Liver (tissue), 8 donors: ENCODE measurements at regions not wholly inside any gene's neighbourhood (a gene's known extent, or its start where the extent isn't known, plus 50 kb on each side); places are given as distances from the start of the nearest gene placed in this dataset.
A peak's percentile ranks its signal among the peaks of the same experiment; 100 is the strongest.

Experiments used
- DNase-seq: peaks from one replicate; pipeline ENCODE4 v3.0.0-alpha.2; 2017; ENCODE audit warnings: low spot score
- H3K27ac ChIP-seq, 2 donors: one replicate each; pipeline ENCODE4 v1.7.0; 2013; ENCODE audit warnings: inconsistent platforms in 2 of 2, low read length in 2 of 2, control low read depth in 1 of 2, low read depth in 1 of 2, mild to moderate bottlenecking in 1 of 2
- H3K27me3 ChIP-seq, 4 donors: one replicate each; pipeline versions ENCODE4 v1.6.1 to v1.7.0; 2013; ENCODE audit warnings: low read length in 3 of 4, inconsistent platforms in 1 of 4, mild to moderate bottlenecking in 1 of 4, moderate library complexity in 1 of 4; ENCODE audit not compliant: control insufficient read depth in 4 of 4, insufficient read depth in 4 of 4
- H3K36me3 ChIP-seq, 4 donors: one replicate each; pipeline versions ENCODE4 v1.6.1 to v1.7.0; 2013; ENCODE audit warnings: low read length in 3 of 4, mild to moderate bottlenecking in 3 of 4, low read depth in 1 of 4, moderate library complexity in 1 of 4; ENCODE audit not compliant: control insufficient read depth in 4 of 4, insufficient read depth in 3 of 4
- H3K4me1 ChIP-seq, 4 donors: one replicate each; pipeline versions ENCODE4 v1.6.1 to v1.7.0; 2013; ENCODE audit warnings: low read length in 3 of 4, mild to moderate bottlenecking in 3 of 4, moderate library complexity in 1 of 4; ENCODE audit not compliant: control insufficient read depth in 4 of 4, insufficient read depth in 4 of 4
- H3K4me3 ChIP-seq, 3 donors: one replicate each; pipeline versions ENCODE4 v1.6.1 to v1.7.0; 2013; ENCODE audit warnings: low read length in 3 of 3, control low read depth in 1 of 3, low read depth in 1 of 3, mild to moderate bottlenecking in 1 of 3
- H3K9ac ChIP-seq, 2 donors: one replicate each; pipeline ENCODE4 v1.7.0; 2013; ENCODE audit warnings: low read length in 2 of 2, mild to moderate bottlenecking in 2 of 2, moderate library complexity in 2 of 2, control low read depth in 1 of 2, low read depth in 1 of 2
- H3K9me3 ChIP-seq, 4 donors: one replicate each; pipeline versions ENCODE4 v1.6.1 to v1.7.0; 2013; ENCODE audit warnings: low read length in 3 of 4; ENCODE audit not compliant: control insufficient read depth in 4 of 4
- ATF3 ChIP-seq: IDR thresholded peaks from 2 replicates; pipeline ENCODE4 v1.6.1; 2016; ENCODE audit warnings: antibody characterized with exemption
- EGR1 ChIP-seq, 2 donors: IDR thresholded peaks; 2 replicates each; pipeline ENCODE4 v1.6.1; 2016 to 2018; ENCODE audit warnings: antibody characterized with exemption in 2 of 2, low read depth in 2 of 2
- FOXA1 ChIP-seq: IDR thresholded peaks from 2 replicates; pipeline ENCODE4 v1.6.1; 2016; ENCODE audit warnings: antibody characterized with exemption
- FOXA2 ChIP-seq: IDR thresholded peaks from 2 replicates; pipeline ENCODE4 v1.6.1; 2016; ENCODE audit warnings: antibody characterized with exemption
- GABPA ChIP-seq, 2 donors: IDR thresholded peaks in 1 of 2; conservative IDR thresholded peaks in 1 of 2; 2 replicates each; pipeline ENCODE4 v1.6.1; 2016; ENCODE audit warnings: antibody characterized with exemption in 2 of 2, mild to moderate bottlenecking in 1 of 2, moderate library complexity in 1 of 2
- HNF4A ChIP-seq, 2 donors: conservative IDR thresholded peaks; 2 replicates each; pipeline ENCODE4 v1.6.1; 2016; ENCODE audit warnings: antibody characterized with exemption in 2 of 2, mild to moderate bottlenecking in 2 of 2
- JUND ChIP-seq, 2 donors: IDR thresholded peaks; 2 replicates each; pipeline ENCODE4 v1.6.1; 2016; ENCODE audit warnings: antibody characterized with exemption in 2 of 2
- RXRA ChIP-seq, 2 donors: IDR thresholded peaks; 2 replicates each; pipeline ENCODE4 v1.6.1; 2017 to 2018; ENCODE audit warnings: antibody characterized with exemption in 2 of 2, mild to moderate bottlenecking in 1 of 2
- SP1 ChIP-seq: IDR thresholded peaks from 2 replicates; pipeline ENCODE4 v1.6.1; 2018; ENCODE audit warnings: antibody characterized with exemption, mild to moderate bottlenecking
- YY1 ChIP-seq: IDR thresholded peaks from 2 replicates; pipeline ENCODE4 v1.6.1; 2016; ENCODE audit warnings: antibody characterized with exemption, mild to moderate bottlenecking
- ZBTB33 ChIP-seq: IDR thresholded peaks from 2 replicates; pipeline ENCODE4 v1.6.1; 2016; ENCODE audit warnings: antibody characterized with exemption
- WGBS: extraction: QIAGEN DNeasy Blood & Tissue Kit; methylation state at CpG from one replicate; pipeline ENCODE4 v1.1.7; 2013; 5-methylcytosine and 5-hydroxymethylcytosine counted together
- TF ChIP-seq, protein P1 (sequence below): IDR thresholded peaks from 2 replicates; pipeline ENCODE4 v1.6.1; 2016; ENCODE audit warnings: antibody characterized with exemption, mild to moderate bottlenecking
- TF ChIP-seq, protein P2 (sequence below): fragments of 150-350 bp; IDR thresholded peaks from 2 replicates; pipeline ENCODE4 v1.5.1; 2017; ENCODE audit warnings: improper control_type of control experiment, low read depth, low read length; ENCODE audit not compliant: missing input control
- donor health status: healthy.
- donor health status: healthy.
- donor health status: healthy.
- donor health status: healthy.
- donor health status: healthy.

DNA sequence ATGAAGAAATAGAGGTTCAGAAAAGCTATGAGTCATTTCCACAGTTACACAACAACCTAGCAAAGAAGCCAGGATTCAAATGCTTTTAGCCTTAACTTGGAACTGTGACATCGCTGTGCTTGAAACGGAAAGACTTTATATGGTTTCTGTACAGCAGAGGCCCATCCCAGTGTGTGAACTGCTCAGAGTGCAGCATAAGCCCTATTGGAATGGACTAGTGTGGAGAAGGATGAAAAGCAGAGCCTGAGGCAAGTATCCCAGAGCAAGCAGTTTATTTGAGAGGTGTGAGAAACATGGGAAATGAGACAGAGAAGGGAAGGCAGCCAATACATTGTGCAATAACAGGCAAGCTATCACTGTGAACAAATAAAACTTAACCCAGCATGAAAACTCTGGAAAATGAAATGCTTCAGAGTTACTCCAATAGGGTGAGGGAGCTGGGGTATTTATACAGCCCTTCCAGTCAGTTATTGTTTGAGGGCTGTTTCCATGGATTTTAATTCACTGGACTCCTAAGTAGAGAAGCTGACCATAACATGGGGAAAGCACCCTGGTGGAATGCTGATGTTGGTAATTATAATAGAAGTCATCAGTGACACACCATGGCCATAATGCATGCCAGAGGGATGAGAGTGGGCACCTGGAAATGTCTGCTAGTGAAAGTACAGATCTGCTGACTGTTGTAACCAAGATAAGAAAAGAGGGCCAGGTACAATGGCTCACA is 254.0 kb upstream of the POU3F3 start:
- TF ChIP-seq, protein P1, sequence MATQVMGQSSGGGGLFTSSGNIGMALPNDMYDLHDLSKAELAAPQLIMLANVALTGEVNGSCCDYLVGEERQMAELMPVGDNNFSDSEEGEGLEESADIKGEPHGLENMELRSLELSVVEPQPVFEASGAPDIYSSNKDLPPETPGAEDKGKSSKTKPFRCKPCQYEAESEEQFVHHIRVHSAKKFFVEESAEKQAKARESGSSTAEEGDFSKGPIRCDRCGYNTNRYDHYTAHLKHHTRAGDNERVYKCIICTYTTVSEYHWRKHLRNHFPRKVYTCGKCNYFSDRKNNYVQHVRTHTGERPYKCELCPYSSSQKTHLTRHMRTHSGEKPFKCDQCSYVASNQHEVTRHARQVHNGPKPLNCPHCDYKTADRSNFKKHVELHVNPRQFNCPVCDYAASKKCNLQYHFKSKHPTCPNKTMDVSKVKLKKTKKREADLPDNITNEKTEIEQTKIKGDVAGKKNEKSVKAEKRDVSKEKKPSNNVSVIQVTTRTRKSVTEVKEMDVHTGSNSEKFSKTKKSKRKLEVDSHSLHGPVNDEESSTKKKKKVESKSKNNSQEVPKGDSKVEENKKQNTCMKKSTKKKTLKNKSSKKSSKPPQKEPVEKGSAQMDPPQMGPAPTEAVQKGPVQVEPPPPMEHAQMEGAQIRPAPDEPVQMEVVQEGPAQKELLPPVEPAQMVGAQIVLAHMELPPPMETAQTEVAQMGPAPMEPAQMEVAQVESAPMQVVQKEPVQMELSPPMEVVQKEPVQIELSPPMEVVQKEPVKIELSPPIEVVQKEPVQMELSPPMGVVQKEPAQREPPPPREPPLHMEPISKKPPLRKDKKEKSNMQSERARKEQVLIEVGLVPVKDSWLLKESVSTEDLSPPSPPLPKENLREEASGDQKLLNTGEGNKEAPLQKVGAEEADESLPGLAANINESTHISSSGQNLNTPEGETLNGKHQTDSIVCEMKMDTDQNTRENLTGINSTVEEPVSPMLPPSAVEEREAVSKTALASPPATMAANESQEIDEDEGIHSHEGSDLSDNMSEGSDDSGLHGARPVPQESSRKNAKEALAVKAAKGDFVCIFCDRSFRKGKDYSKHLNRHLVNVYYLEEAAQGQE = no peak
- TF ChIP-seq JUND (IDR thresholded peaks at IDR 0.05) = peak in 1 of 2 donors; percentile 10
- no peak overlapping the region for H3K9ac ChIP-seq
- H3K4me1 ChIP-seq = no peaks in the 10 kb centered on the region
- H3K27ac ChIP-seq = no peak overlapping the region
- H3K9me3 ChIP-seq = peaks cover 0 to 7% (median 3%) of the 10 kb centered on the region in 4 donors
- no peak overlapping the region for H3K4me3 ChIP-seq
- no peaks in the 10 kb centered on the region for H3K36me3 ChIP-seq
- no peaks in the 10 kb centered on the region for H3K27me3 ChIP-seq
- 88% methylated on average over 2 of the region's 2 CpGs for WGBS
- no peak for DNase-seq

DNA sequence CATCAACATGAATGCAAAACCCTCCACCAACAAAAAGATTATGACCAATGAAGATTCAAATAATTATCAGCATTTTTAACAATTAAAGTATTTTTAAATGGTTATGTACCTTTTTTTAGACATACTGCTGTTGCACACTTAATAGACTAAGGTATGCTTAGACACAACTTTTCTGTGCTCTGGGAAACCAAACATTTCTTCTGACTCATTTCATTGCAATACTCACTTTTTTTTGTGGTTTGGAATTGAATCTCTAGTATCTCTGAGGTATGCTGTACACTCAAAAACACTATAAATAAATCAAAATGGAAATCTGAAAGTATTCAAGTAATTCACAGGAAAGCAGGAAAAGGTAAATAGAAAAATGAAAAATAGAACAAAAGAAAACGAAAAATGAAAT is 247.9 kb upstream of the POU3F3 start:
- TF ChIP-seq ZBTB33 (no peak), SP1 (no peak), FOXA2 (no peak), RXRA (IDR thresholded peaks at IDR 0.05) (no peak), HNF4A (conservative IDR thresholded peaks at IDR 0.05) (no peak), GABPA (IDR thresholded peaks at IDR 0.05 in 1 of 2, conservative IDR thresholded peaks at IDR 0.05 in 1 of 2) (no peak), YY1 (no peak), FOXA1 (no peak), ATF3 (no peak), JUND (IDR thresholded peaks at IDR 0.05) (no peak), EGR1 (IDR thresholded peaks at IDR 0.05; ENCODE audit: low read depth in 2 of 2) (no peak)
- TF ChIP-seq, protein P1 = no peak
- TF ChIP-seq, protein P2, sequence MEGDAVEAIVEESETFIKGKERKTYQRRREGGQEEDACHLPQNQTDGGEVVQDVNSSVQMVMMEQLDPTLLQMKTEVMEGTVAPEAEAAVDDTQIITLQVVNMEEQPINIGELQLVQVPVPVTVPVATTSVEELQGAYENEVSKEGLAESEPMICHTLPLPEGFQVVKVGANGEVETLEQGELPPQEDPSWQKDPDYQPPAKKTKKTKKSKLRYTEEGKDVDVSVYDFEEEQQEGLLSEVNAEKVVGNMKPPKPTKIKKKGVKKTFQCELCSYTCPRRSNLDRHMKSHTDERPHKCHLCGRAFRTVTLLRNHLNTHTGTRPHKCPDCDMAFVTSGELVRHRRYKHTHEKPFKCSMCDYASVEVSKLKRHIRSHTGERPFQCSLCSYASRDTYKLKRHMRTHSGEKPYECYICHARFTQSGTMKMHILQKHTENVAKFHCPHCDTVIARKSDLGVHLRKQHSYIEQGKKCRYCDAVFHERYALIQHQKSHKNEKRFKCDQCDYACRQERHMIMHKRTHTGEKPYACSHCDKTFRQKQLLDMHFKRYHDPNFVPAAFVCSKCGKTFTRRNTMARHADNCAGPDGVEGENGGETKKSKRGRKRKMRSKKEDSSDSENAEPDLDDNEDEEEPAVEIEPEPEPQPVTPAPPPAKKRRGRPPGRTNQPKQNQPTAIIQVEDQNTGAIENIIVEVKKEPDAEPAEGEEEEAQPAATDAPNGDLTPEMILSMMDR = no peak
- no peaks in the 10 kb centered on the region for H3K27me3 ChIP-seq
- no peak overlapping the region for H3K4me3 ChIP-seq
- no peak overlapping the region for H3K27ac ChIP-seq
- H3K9ac ChIP-seq = no peak overlapping the region
- peaks cover 0 to 7% (median 1%) of the 10 kb centered on the region in 4 donors for H3K9me3 ChIP-seq
- DNase-seq = no peak
- 51% methylated on average over 1 of the region's 1 CpG for WGBS
- no peaks in the 10 kb centered on the region for H3K4me1 ChIP-seq
- no peaks in the 10 kb centered on the region for H3K36me3 ChIP-seq
